ENCODE measurements at regions not wholly inside any gene's neighbourhood (a gene's known extent, or its start where the extent isn't known, plus 50 kb on each side); places are given as distances from the start of the nearest gene placed in this dataset.

DNA sequence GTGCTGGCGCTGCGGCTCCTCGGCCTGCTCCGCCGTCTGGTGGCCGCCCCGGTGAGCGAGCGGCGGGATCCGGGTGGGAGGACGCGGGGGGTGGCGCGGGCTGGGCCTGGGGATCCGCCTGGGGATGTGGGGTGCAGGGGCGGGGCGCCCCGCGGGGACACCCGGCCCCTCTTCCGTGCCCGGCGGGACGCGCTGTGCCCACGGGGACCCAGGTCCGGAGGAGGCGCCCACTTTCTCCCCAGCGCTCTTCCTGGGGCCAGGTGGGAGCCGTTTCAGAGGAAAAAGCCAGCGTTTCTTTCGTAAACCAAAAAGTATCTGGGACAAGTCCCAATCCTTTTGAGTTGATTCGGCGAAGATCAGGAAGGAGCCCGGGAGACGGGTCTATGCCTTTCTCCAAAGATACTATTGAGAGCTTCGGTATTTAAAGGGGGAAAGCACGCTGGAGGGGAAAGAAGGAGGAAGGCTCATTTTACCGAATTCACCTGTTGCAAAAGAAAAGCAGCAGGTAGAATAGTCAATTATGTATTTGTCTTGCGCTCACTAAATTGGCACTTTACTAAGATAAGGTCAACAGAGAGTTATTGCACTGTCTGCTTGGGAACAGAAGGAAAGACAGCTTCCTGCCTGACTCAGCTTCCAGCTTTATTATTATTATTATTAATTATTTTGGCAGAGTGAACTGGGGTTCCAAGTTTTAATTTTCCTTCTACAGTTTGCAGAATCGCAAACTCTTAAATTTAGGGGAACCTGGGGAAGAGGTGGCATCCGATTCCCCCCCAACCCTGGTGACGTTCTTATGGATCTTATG is 81.5 kb upstream of the CD99 start:
- TF ChIP-seq, protein P1, sequence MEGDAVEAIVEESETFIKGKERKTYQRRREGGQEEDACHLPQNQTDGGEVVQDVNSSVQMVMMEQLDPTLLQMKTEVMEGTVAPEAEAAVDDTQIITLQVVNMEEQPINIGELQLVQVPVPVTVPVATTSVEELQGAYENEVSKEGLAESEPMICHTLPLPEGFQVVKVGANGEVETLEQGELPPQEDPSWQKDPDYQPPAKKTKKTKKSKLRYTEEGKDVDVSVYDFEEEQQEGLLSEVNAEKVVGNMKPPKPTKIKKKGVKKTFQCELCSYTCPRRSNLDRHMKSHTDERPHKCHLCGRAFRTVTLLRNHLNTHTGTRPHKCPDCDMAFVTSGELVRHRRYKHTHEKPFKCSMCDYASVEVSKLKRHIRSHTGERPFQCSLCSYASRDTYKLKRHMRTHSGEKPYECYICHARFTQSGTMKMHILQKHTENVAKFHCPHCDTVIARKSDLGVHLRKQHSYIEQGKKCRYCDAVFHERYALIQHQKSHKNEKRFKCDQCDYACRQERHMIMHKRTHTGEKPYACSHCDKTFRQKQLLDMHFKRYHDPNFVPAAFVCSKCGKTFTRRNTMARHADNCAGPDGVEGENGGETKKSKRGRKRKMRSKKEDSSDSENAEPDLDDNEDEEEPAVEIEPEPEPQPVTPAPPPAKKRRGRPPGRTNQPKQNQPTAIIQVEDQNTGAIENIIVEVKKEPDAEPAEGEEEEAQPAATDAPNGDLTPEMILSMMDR (IDR thresholded peaks at IDR 0.05; ENCODE audit: low read depth, low read length) = no peak
- TF ChIP-seq POLR2A (IDR thresholded peaks at IDR 0.05; ENCODE audit: extremely low read depth, insufficient read length) = no peak
- no peak for TF ChIP-seq MYC (IDR thresholded peaks at IDR 0.05; ENCODE audit: low read depth, low read length)
- TF ChIP-seq, protein P2, sequence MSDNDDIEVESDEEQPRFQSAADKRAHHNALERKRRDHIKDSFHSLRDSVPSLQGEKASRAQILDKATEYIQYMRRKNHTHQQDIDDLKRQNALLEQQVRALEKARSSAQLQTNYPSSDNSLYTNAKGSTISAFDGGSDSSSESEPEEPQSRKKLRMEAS (IDR thresholded peaks at IDR 0.05; ENCODE audit: low read depth, low read length) = no peak
